Gastroesophageal sphincter (tissue), 4 donors: ENCODE measurements at regions not wholly inside any gene's neighbourhood (a gene's known extent, or its start where the extent isn't known, plus 50 kb on each side); places are given as distances from the start of the nearest gene placed in this dataset.
"Not testable (repeated sequence)": the region's sequence is repeated elsewhere in the genome, so short reads cannot be mapped to it uniquely, and the experiment has no call there.

Source experiments
- ATAC-seq: fragments of 150-250 bp; one replicate; pipeline ENCODE4 v1.9.1; 2016; ENCODE audit warnings: mild to moderate bottlenecking, moderate library complexity
- H3K27ac ChIP-seq, 4 donors: fragments of 200-600 bp; sonication (generic) in 3 of 4; 1 replicate in 3 of 4; 2 replicates in 1 of 4; pipeline ENCODE4 v1.5.1; 2016 to 2019
- H3K27me3 ChIP-seq: fragments of 200-600 bp; sonication (generic); one replicate; pipeline ENCODE4 v1.5.1; 2019
- H3K36me3 ChIP-seq, 2 donors: fragments of 200-600 bp; sonication (generic); one replicate each; pipeline ENCODE4 v1.5.1; 2019; ENCODE audit warnings: control low read depth in 1 of 2
- H3K4me1 ChIP-seq, 3 donors: fragments of 200-600 bp; sonication (generic); 1 replicate in 2 of 3; 2 replicates in 1 of 3; pipeline ENCODE4 v1.5.1; 2016 to 2019; ENCODE audit warnings: control low read depth in 2 of 3
- H3K4me3 ChIP-seq, 2 donors: fragments of 200-600 bp; sonication (generic); one replicate each; pipeline ENCODE4 v1.5.1; 2019; ENCODE audit warnings: mild to moderate bottlenecking in 1 of 2, moderate library complexity in 1 of 2
- H3K9me3 ChIP-seq, 3 donors: fragments of 200-600 bp; sonication (generic); one replicate each; pipeline ENCODE4 v1.5.1; 2017 to 2019; ENCODE audit warnings: control low read depth in 2 of 3
- CTCF ChIP-seq, 4 experiments: fragments of 200-600 bp in 2 of 4; fragments of 450-650 bp in 2 of 4; sonication (generic) in 1 of 4; IDR thresholded peaks; one replicate each; pipeline ENCODE4 v1.5.1; 2017 to 2019; ENCODE audit warnings: antibody characterized with exemption in 4 of 4, mild to moderate bottlenecking in 2 of 4, moderate library complexity in 2 of 4
- EP300 ChIP-seq: sonication (generic); formaldehyde crosslinking; IDR thresholded peaks from one replicate; pipeline ENCODE4 v1.6.1; 2017; ENCODE audit warnings: antibody characterized with exemption, mild to moderate bottlenecking
- POLR2A ChIP-seq, 2 donors: fragments of 450-650 bp; IDR thresholded peaks; one replicate each; pipeline ENCODE4 v1.6.1; 2017; ENCODE audit warnings: antibody characterized with exemption in 2 of 2, mild to moderate bottlenecking in 2 of 2, moderate library complexity in 1 of 2
- POLR2AphosphoS5 ChIP-seq: sonication (generic); formaldehyde crosslinking; IDR thresholded peaks from one replicate; pipeline ENCODE4 v1.6.1; 2017; ENCODE audit warnings: antibody characterized with exemption
- WGBS, 2 donors: methylation state at CpG; one replicate each; pipeline ENCODE4 v1.1.5; 2018; ENCODE audit warnings: low coverage in 1 of 2; 5-methylcytosine and 5-hydroxymethylcytosine counted together

- no peak for ATAC-seq
- H3K9me3 ChIP-seq, result no peaks in the 10 kb centered on the region
- H3K27me3 ChIP-seq, result no peaks in the 10 kb centered on the region
- H3K27ac ChIP-seq, result no peak overlapping the region
- H3K4me3 ChIP-seq, result no peak overlapping the region
- 80 to 92% methylated on average over 1 of the region's 1 CpG for WGBS, 2 donors
- H3K4me1 ChIP-seq, result no peaks in the 10 kb centered on the region
- TF ChIP-seq POLR2A (IDR thresholded peaks at IDR 0.05) (no peak), CTCF (IDR thresholded peaks at IDR 0.05) (no peak), EP300 (no peak), POLR2AphosphoS5 (no peak)
- no peaks in the 10 kb centered on the region for H3K36me3 ChIP-seq
These were observed 50.3 kb upstream of the SNRK start for GRCh38 chr3:43236008-43236407.

DNA sequence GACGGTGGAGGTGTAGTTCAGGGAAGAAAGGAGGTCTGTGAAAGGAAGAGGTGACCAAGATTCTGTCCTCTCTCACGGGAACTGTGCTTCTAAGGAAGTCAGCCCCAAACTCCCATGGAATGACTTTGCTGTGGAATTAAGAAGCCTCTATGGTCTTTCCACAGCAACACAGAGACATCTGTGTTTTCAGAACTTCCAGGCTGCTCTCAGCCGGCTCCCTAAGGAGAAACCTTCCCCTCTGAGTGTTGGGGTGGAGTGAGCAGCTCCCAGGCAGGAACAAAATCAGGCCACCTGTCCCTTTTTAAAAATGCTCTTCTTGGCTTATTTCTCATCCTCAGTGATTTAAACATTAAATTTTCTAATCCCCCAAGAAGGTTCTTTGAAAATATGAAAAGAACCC is 53.3 kb upstream of the SNRK start:
- H3K27ac ChIP-seq, result no peak overlapping the region
- H3K36me3 ChIP-seq, result no peaks in the 10 kb centered on the region
- WGBS, 2 donors, result 69% methylated on average over 3 of the region's 3 CpGs; no CpG with 5 or more reads in 1 of the 2 donors
- no peak for ATAC-seq
- H3K4me1 ChIP-seq, result no peaks in the 10 kb centered on the region
- no peaks in the 10 kb centered on the region for H3K27me3 ChIP-seq
- peaks cover 0 to 7% (median 0%) of the 10 kb centered on the region in 3 donors for H3K9me3 ChIP-seq
- TF ChIP-seq POLR2A (IDR thresholded peaks at IDR 0.05), result no peak
- no peak for TF ChIP-seq POLR2AphosphoS5
- TF ChIP-seq CTCF (IDR thresholded peaks at IDR 0.05), result no peak
- TF ChIP-seq EP300, result no peak
- no peak overlapping the region for H3K4me3 ChIP-seq

- TF ChIP-seq POLR2AphosphoS5, result no peak
- no peak for TF ChIP-seq CTCF (IDR thresholded peaks at IDR 0.05)
- no peak for TF ChIP-seq POLR2A (IDR thresholded peaks at IDR 0.05)
- no peak for TF ChIP-seq EP300
- Histone ChIP-seq H3K36me3 (no peaks in the 10 kb centered on the region), H3K27me3 (no peaks in the 10 kb centered on the region), H3K9me3 (peaks cover 0 to 20% (median 0%) of the 10 kb centered on the region in 3 donors), H3K27ac (no peak overlapping the region), H3K4me1 (no peaks in the 10 kb centered on the region), H3K4me3 (no peak overlapping the region)
- no peak for ATAC-seq
- WGBS, 2 donors, result 54 to 77% methylated on average over 6 of the region's 6 CpGs
These were observed 54.9 kb upstream of the SNRK start for GRCh38 chr3:43231276-43232000.

DNA sequence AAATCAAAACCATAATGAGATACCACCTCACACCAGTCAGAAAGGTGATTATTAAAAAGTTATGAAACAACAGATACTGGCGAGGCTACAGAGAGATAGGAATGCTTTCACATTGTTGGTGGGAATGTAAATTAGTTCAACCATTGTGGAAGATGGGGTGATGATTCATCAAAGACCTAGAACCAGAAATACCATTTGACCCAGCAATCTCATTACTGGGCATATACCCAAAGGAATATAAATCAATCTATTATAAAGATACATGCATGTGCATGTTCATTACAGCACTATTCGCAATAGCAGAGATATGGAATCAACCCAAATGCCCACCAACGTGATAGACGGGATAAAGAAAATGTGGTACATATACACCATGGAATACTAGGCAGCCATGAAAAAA is 56.5 kb upstream of the SNRK start:
- H3K27ac ChIP-seq, H3K4me1 ChIP-seq, H3K36me3 ChIP-seq, ATAC-seq, H3K4me3 ChIP-seq, H3K27me3 ChIP-seq: not testable (repeated sequence)
- H3K9me3 ChIP-seq, result peaks cover 0 to 20% (median 0%) of the 10 kb centered on the region in 3 donors
- WGBS, 2 donors, result 88 to 95% methylated on average over 4 of the region's 4 CpGs

DNA sequence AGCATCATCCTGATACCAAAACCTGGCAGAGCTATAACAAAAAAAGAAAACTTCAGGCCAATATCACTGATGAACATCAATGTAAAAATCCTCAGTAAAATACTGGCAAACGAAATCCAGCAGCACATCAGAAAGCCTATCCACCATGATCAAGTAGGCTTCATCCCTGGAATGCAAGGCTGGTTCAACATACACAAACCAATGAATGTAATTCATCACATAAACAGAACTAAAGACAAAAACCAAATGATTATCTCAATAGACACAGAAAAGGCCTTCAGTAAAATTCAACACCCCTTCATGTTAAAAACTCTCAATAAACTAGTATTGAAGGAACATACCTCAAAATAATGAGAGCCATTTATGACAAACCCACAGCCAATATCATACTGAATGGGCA is 58.7 kb upstream of the SNRK start:
- not testable (repeated sequence) for H3K27me3 ChIP-seq, H3K27ac ChIP-seq, H3K4me3 ChIP-seq, ATAC-seq, H3K36me3 ChIP-seq, H3K4me1 ChIP-seq
- peaks cover 0 to 23% (median 0%) of the 10 kb centered on the region in 3 donors for H3K9me3 ChIP-seq
- 71 to 82% methylated on average over 1 of the region's 1 CpG for WGBS, 2 donors

DNA sequence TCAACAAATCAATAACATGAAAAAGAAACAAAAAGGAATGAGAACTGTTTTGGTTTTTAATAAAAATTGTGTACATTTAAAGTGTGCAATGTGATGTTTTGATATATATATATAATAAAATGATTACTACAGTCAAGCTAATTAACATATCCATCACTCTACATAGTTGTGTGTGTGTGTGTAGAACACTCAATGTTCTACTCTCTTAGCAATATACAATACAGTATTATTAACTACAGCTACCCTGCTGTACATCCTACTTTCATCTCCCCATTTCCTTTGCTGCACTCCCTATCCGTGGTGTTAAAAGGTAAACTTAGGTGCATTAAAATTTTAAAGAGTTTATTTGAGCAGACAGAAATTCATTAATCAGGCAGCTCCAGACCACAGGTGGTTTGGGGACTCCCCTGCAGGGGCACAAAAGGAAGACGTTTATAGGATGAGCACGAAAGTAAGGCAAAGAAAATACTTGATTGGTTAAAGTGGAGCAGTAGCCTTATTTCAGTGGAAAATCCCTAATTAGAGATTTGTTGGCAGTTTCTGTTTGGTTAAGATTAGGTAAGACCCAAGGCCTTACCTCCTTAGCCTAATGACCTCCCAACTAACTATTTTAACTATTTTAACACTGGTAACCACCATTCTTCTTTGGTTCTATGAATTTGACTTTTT is 61.8 kb upstream of the SNRK start:
- WGBS, 2 donors, result 48 to 49% methylated on average over 3 of the region's 3 CpGs
- TF ChIP-seq POLR2A (IDR thresholded peaks at IDR 0.05) (no peak), POLR2AphosphoS5 (no peak), CTCF (IDR thresholded peaks at IDR 0.05) (no peak), EP300 (no peak)
- no peak overlapping the region for H3K4me3 ChIP-seq

More for the DNA sequence above, 61.8 kb upstream of the SNRK start:
- Histone ChIP-seq H3K27ac (no peak overlapping the region), H3K4me1 (no peaks in the 10 kb centered on the region), H3K36me3 (no peaks in the 10 kb centered on the region), H3K9me3 (peaks cover 0 to 24% (median 0%) of the 10 kb centered on the region in 3 donors), H3K27me3 (no peaks in the 10 kb centered on the region)
- ATAC-seq, result no peak
